HepG2 (cell line): ENCODE measurements at regions not wholly inside any gene's neighbourhood (a gene's known extent, or its start where the extent isn't known, plus 50 kb on each side); places are given as distances from the start of the nearest gene placed in this dataset.

Experiments
- ATAC-seq: fragments of 200-7000 bp; cut with Tn5 transposase; 3 replicates; pipeline ENCODE4 v1.9.1; 2020; ENCODE audit warnings: mild to moderate bottlenecking, moderate library complexity
- BruUV-seq: library from RNA; stranded (reverse); fragments of 400-500 nt; replicated peaks from 2 replicates; lab custom pipeline; 2021; lab: Mats Ljungman, UMichigan
- CTCF ChIA-PET: fragments of 300-600 bp; formaldehyde crosslinking; extraction: SDS; loops from one replicate; lab custom pipeline; 2021; ENCODE audit warnings: low total read pairs, inconsistent platforms, low intra/inter-chr PET ratio; lab: Yijun Ruan, JAX
- POLR2A ChIA-PET: fragments of 350-600 bp; sonication (Branson Sonifier 250); formaldehyde crosslinking; loops from one replicate; lab custom pipeline; 2020; ENCODE audit warnings: antibody characterized with exemption, inconsistent platforms; lab: Yijun Ruan, JAX
- DNase-seq: peaks from one replicate; pipeline ENCODE4 v3.0.0-alpha.2; 2015; ENCODE audit warnings: low spot score
- FAIRE-seq: peaks from 3 replicates; lab custom pipeline; 2011; peaks lifted over from hg19 to GRCh38; lab: Jason Lieb, UNC
- H2AFZ ChIP-seq: one replicate; pipeline ENCODE4 v1.6.1; 2011; ENCODE audit warnings: low read length, inconsistent platforms
- H3K27ac ChIP-seq: fragments of 300-600 bp; 3 replicates; pipeline ENCODE4 v1.8.0; 2011; ENCODE audit warnings: mixed run types, mild to moderate bottlenecking, mixed read lengths, low read length, inconsistent platforms; ENCODE audit not compliant: insufficient read depth; ENCODE audit errors: extremely low read length
- H3K27me3 ChIP-seq, 2 experiments: fragments of 200-600 bp in 1 of 2; 2 replicates in 1 of 2; 3 replicates in 1 of 2; pipeline versions ENCODE4 v1.6.0 to v1.8.0; 2011; ENCODE audit warnings: low read length in 2 of 2, mild to moderate bottlenecking in 2 of 2, moderate library complexity in 2 of 2, inconsistent platforms in 1 of 2; ENCODE audit not compliant: insufficient read depth in 2 of 2, control insufficient read depth in 1 of 2
- H3K36me3 ChIP-seq, 2 experiments: fragments of 200-600 bp in 1 of 2; replicated peaks in 1 of 2; 2 replicates in 1 of 2; 3 replicates in 1 of 2; pipeline versions ENCODE4 v1.5.1 to v1.8.0; 2011; ENCODE audit warnings: low read length in 2 of 2, inconsistent platforms in 1 of 2; ENCODE audit not compliant: insufficient read depth in 2 of 2, control insufficient read depth in 1 of 2
- H3K4me1 ChIP-seq: 2 replicates; pipeline ENCODE4 v1.5.1; 2012; ENCODE audit warnings: low read length, inconsistent platforms; ENCODE audit not compliant: insufficient read depth
- H3K4me2 ChIP-seq: 2 replicates; pipeline ENCODE4 v1.6.0; 2011; ENCODE audit warnings: low read depth, low read length, inconsistent platforms
- H3K4me3 ChIP-seq, 3 experiments: fragments of 200-600 bp in 1 of 3; sonication (generic), shearing (Covaris generic) in 1 of 3; replicated peaks in 1 of 3; 2 replicates each; pipeline ENCODE4 v1.5.1; 2011 to 2016; ENCODE audit warnings: low read length in 3 of 3, inconsistent platforms in 2 of 3, low read depth in 2 of 3, mild to moderate bottlenecking in 2 of 3, control low read depth in 1 of 3, mixed read lengths in 1 of 3; ENCODE audit not compliant: insufficient read depth in 1 of 3
- H3K79me2 ChIP-seq: one replicate; pipeline ENCODE4 v1.6.1; 2011; ENCODE audit warnings: low read length, inconsistent platforms; ENCODE audit not compliant: insufficient read depth
- H3K9ac ChIP-seq: 2 replicates; pipeline ENCODE4 v1.6.0; 2011; ENCODE audit warnings: mild to moderate bottlenecking, low read depth, low read length, inconsistent platforms; ENCODE audit not compliant: insufficient read depth
- H3K9me3 ChIP-seq: 2 replicates; pipeline ENCODE4 v1.5.1; 2012; ENCODE audit warnings: mild to moderate bottlenecking, low read length
- H4K20me1 ChIP-seq: 2 replicates; pipeline ENCODE4 v1.6.0; 2011; ENCODE audit warnings: inconsistent platforms, mild to moderate bottlenecking, low read length, moderate library complexity; ENCODE audit not compliant: insufficient read depth
- CAMTA2 ChIP-seq: sonication (generic); formaldehyde crosslinking; IDR thresholded peaks from 2 replicates; pipeline ENCODE4 v1.4.0; 2020; ENCODE audit warnings: mild to moderate bottlenecking, missing genetic modification reagents, borderline replicate concordance
- DMAP1 ChIP-seq: IDR thresholded peaks from 2 replicates; pipeline ENCODE4 v1.6.1; 2016
- DR1 ChIP-seq: sonication (generic); formaldehyde crosslinking; IDR thresholded peaks from 2 replicates; pipeline ENCODE4 v1.8.0; 2021; ENCODE audit warnings: mild to moderate bottlenecking, missing genetic modification reagents, inconsistent platforms
- FOXO4 ChIP-seq: sonication (generic); formaldehyde crosslinking; conservative IDR thresholded peaks from 2 replicates; pipeline ENCODE4 v1.8.1; 2023; ENCODE audit warnings: missing genetic modification reagents
- MED13 ChIP-seq: sonication (generic); formaldehyde crosslinking; IDR thresholded peaks from 2 replicates; pipeline ENCODE4 v1.5.0; 2020; ENCODE audit warnings: missing genetic modification reagents
- SCMH1 ChIP-seq: sonication (generic); formaldehyde crosslinking; IDR thresholded peaks from 2 replicates; pipeline ENCODE4 v1.9.0; 2021; ENCODE audit warnings: missing genetic modification reagents, mild to moderate bottlenecking, borderline replicate concordance
- SP5 ChIP-seq: IDR thresholded peaks from 2 replicates; pipeline ENCODE4 v1.6.1; 2016; ENCODE audit warnings: low read depth, borderline replicate concordance
- ZBED4 ChIP-seq: sonication (generic); formaldehyde crosslinking; IDR thresholded peaks from 2 replicates; pipeline ENCODE4 v1.4.0; 2020; ENCODE audit warnings: missing genetic modification reagents, borderline replicate concordance
- ZNF605 ChIP-seq: sonication (generic); formaldehyde crosslinking; IDR thresholded peaks from 2 replicates; pipeline ENCODE4 v1.8.0; 2022; ENCODE audit warnings: mild to moderate bottlenecking, missing genetic modification reagents
- WGBS: methylation state at CpG from one replicate; pipeline ENCODE4 v1.1.6; 2017; ENCODE audit warnings: low lambda C conversion rate; 5-methylcytosine and 5-hydroxymethylcytosine counted together
- in situ Hi-C: cut with HindIII; loops from 2 replicates; pipeline ENCODE4 v1.10.0; 2017; ENCODE audit warnings: low pct_unique_long_range_greater_than_20kb; ENCODE audit not compliant: extremely low pct_ligation_motif_present
- intact Hi-C: fragments of 100-400 bp; cut with micrococcal nuclease; formaldehyde crosslinking; loops from one replicate; pipeline ENCODE4 v1.10.0; 2022; ENCODE audit not compliant: unreplicated experiment
- TF ChIP-seq, protein P1 (sequence below): sonication (generic); formaldehyde crosslinking; IDR thresholded peaks from 2 replicates; pipeline ENCODE4 v1.5.1; 2020; ENCODE audit warnings: missing genetic modification reagents, mild to moderate bottlenecking, borderline replicate concordance

- CTCF ChIA-PET = no interaction called here
- no peaks in the 10 kb centered on the region for H3K9me3 ChIP-seq
- H3K4me3 ChIP-seq = no peak overlapping the region
- H3K27me3 ChIP-seq = peaks cover 0 to 18% of the 10 kb centered on the region in 2 experiments; a peak in 2 of 5 replicates
- BruUV-seq = no TSS peak
- POLR2A ChIA-PET = no interaction called here
- ATAC-seq = no peak
- no peak overlapping the region for H3K27ac ChIP-seq
- intact Hi-C loops = no loop called here
- TF ChIP-seq FOXO4 (CRISPR knock-in tag) = no peak
- no peak for TF ChIP-seq CAMTA2 (CRISPR knock-in tag)
- no peak for TF ChIP-seq ZNF605 (CRISPR knock-in tag)
- TF ChIP-seq, protein P1, sequence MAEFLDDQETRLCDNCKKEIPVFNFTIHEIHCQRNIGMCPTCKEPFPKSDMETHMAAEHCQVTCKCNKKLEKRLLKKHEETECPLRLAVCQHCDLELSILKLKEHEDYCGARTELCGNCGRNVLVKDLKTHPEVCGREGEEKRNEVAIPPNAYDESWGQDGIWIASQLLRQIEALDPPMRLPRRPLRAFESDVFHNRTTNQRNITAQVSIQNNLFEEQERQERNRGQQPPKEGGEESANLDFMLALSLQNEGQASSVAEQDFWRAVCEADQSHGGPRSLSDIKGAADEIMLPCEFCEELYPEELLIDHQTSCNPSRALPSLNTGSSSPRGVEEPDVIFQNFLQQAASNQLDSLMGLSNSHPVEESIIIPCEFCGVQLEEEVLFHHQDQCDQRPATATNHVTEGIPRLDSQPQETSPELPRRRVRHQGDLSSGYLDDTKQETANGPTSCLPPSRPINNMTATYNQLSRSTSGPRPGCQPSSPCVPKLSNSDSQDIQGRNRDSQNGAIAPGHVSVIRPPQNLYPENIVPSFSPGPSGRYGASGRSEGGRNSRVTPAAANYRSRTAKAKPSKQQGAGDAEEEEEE (CRISPR knock-in tag) = no peak
- no peak for TF ChIP-seq MED13
- TF ChIP-seq ZBED4 (CRISPR knock-in tag) = no peak
- TF ChIP-seq DR1 (CRISPR knock-in tag) = no peak
- TF ChIP-seq SCMH1 (CRISPR knock-in tag) = no peak
- no peak for TF ChIP-seq SP5 (CRISPR knock-in tag)
- TF ChIP-seq DMAP1 (CRISPR knock-in tag) = no peak
- TF ChIP-seq, all 625 proteins: peak for 0
- Histone ChIP-seq H3K4me2 (no peak overlapping the region), H3K36me3 (no peaks in the 10 kb centered on the region), H3K4me1 (no peaks in the 10 kb centered on the region), H4K20me1 (no peaks in the 10 kb centered on the region), H2AFZ (no peak overlapping the region), H3K79me2 (no peaks in the 10 kb centered on the region), H3K9ac (no peak overlapping the region)
- in situ Hi-C loops = no loop called here
- WGBS = 22% methylated on average over 6 of the region's 6 CpGs
- FAIRE-seq (no peak), DNase-seq (no peak)
These were observed 70.2 kb downstream of the FOXB1 start for GRCh38 chr15:60074181-60074885.
